ENCODE measurements at regions not wholly inside any gene's neighbourhood (a gene's known extent, or its start where the extent isn't known, plus 50 kb on each side); places are given as distances from the start of the nearest gene placed in this dataset.

GRCh38 chr3:23114432-23114831 lies 88.7 kb upstream of the UBE2E2 start:
- no peak for TF ChIP-seq CTCF (IDR thresholded peaks at IDR 0.05; ENCODE audit: low read length)
- TF ChIP-seq EZH2 (IDR thresholded peaks at IDR 0.05; ENCODE audit: borderline replicate concordance, low read length): no peak
